B cell (primary cell): ENCODE measurements at regions not wholly inside any gene's neighbourhood (a gene's known extent, or its start where the extent isn't known, plus 50 kb on each side); places are given as distances from the start of the nearest gene placed in this dataset.

Experiments used
- ATAC-seq: fragments of 200-7000 bp; cut with Tn5 transposase; one replicate; pipeline ENCODE4 v1.10.0; 2021; ENCODE audit warnings: low read depth, mild to moderate bottlenecking, moderate number of reproducible peaks, moderate library complexity
- CTCF ChIA-PET: fragments of 350-600 bp; sonication (Branson Sonifier 250); formaldehyde crosslinking; loops from one replicate; lab custom pipeline; 2021; ENCODE audit warnings: antibody characterized with exemption, inconsistent platforms; lab: Charles Lee
- POLR2A ChIA-PET: fragments of 350-600 bp; sonication (Branson Sonifier 250); formaldehyde crosslinking; loops from one replicate; lab custom pipeline; 2021; ENCODE audit warnings: antibody characterized with exemption; lab: Charles Lee
- DNase-seq: peaks from one replicate; pipeline ENCODE4 v3.0.0; 2013
- H2AFZ ChIP-seq: 2 replicates; pipeline ENCODE4 v1.6.1; 2012; ENCODE audit warnings: mild to moderate bottlenecking, low read depth, low read length; ENCODE audit not compliant: insufficient read depth, poor library complexity, severe bottlenecking
- H3K27ac ChIP-seq, 2 donors: 1 replicate in 1 of 2; 2 replicates in 1 of 2; pipeline ENCODE4 v1.5.1; 2012 to 2013; ENCODE audit warnings: low read length in 2 of 2, mild to moderate bottlenecking in 2 of 2, moderate library complexity in 1 of 2
- H3K27me3 ChIP-seq, 4 experiments: fragments of 200-600 bp in 1 of 4; sonication (generic) in 1 of 4; replicated peaks in 1 of 4; 1 replicate in 2 of 4; 2 replicates in 2 of 4; pipeline versions ENCODE4 v1.6.1 to v1.7.0; 2013 to 2016; ENCODE audit warnings: low read length in 3 of 4, mild to moderate bottlenecking in 2 of 4, mixed read lengths in 1 of 4, moderate library complexity in 1 of 4; ENCODE audit not compliant: insufficient read depth in 4 of 4, control insufficient read depth in 3 of 4; ENCODE audit errors: control extremely low read depth in 1 of 4
- H3K36me3 ChIP-seq, 2 experiments: replicated peaks in 1 of 2; 1 replicate in 1 of 2; 2 replicates in 1 of 2; pipeline versions ENCODE4 v1.6.1 to v1.7.1; 2013; ENCODE audit warnings: low read length in 1 of 2; ENCODE audit not compliant: insufficient read depth in 2 of 2, control insufficient read depth in 1 of 2; ENCODE audit errors: control extremely low read depth in 1 of 2, extremely low read depth in 1 of 2
- H3K4me1 ChIP-seq, 2 donors: fragments of 200-600 bp in 1 of 2; sonication (generic) in 1 of 2; 1 replicate in 1 of 2; 2 replicates in 1 of 2; pipeline versions ENCODE4 v1.5.1 to v1.6.1; 2013 to 2017; ENCODE audit warnings: low read length in 2 of 2; ENCODE audit not compliant: control insufficient read depth in 2 of 2, insufficient read depth in 2 of 2
- H3K4me2 ChIP-seq: replicated peaks from 2 replicates; pipeline ENCODE3; 2012; ENCODE audit warnings: mild to moderate bottlenecking, low read depth, low read length; ENCODE audit not compliant: poor library complexity, severe bottlenecking
- H3K4me3 ChIP-seq, 5 experiments: fragments of 200-600 bp in 1 of 5; sonication (generic) in 1 of 5; 1 replicate in 3 of 5; 2 replicates in 2 of 5; pipeline versions ENCODE4 v1.5.1 to v1.7.0; 2011 to 2016; ENCODE audit warnings: low read length in 4 of 5, mild to moderate bottlenecking in 4 of 5, low read depth in 2 of 5, control low read depth in 1 of 5, moderate library complexity in 1 of 5; ENCODE audit not compliant: insufficient read depth in 1 of 5; ENCODE audit errors: control extremely low read depth in 1 of 5, extremely low read depth in 1 of 5
- H3K79me2 ChIP-seq: fragments of 200-600 bp; sonication (generic); one replicate; pipeline ENCODE4 v1.6.0; 2016; ENCODE audit warnings: low read length; ENCODE audit not compliant: control insufficient read depth, insufficient read depth
- H3K9ac ChIP-seq: fragments of 200-600 bp; sonication (generic); 2 replicates; pipeline ENCODE4 v1.6.1; 2017; ENCODE audit warnings: mild to moderate bottlenecking, low read length, moderate library complexity
- H3K9me3 ChIP-seq, 3 donors: one replicate each; pipeline versions ENCODE4 v1.6.1 to v1.7.1; 2013; ENCODE audit warnings: low read length in 2 of 3; ENCODE audit not compliant: control insufficient read depth in 2 of 3, insufficient read depth in 1 of 3; ENCODE audit errors: control extremely low read depth in 1 of 3
- H4K20me1 ChIP-seq: 2 replicates; pipeline ENCODE4 v1.6.0; 2012; ENCODE audit warnings: mild to moderate bottlenecking, low read length; ENCODE audit not compliant: insufficient read depth, control insufficient read depth, poor library complexity, severe bottlenecking
- H3K27ac Mint-ChIP-seq: one replicate; pipeline ENCODE4 v1.8.0; 2021; ENCODE audit warnings: mixed read lengths
- H3K27me3 Mint-ChIP-seq: one replicate; pipeline ENCODE4 v1.8.0; 2021; ENCODE audit warnings: mixed read lengths
- H3K4me1 Mint-ChIP-seq: one replicate; pipeline ENCODE4 v1.8.0; 2021; ENCODE audit warnings: mixed read lengths
- H3K4me3 Mint-ChIP-seq: one replicate; pipeline ENCODE4 v1.8.0; 2021; ENCODE audit warnings: mixed read lengths
- H3K9me3 Mint-ChIP-seq: one replicate; pipeline ENCODE4 v1.8.0; 2022; ENCODE audit warnings: mixed read lengths; ENCODE audit not compliant: insufficient read depth
- CTCF ChIP-seq: fragments of 200-600 bp; IDR thresholded peaks from one replicate; pipeline ENCODE4 v1.8.0; 2022; ENCODE audit warnings: antibody characterized with exemption, mild to moderate bottlenecking
- WGBS: methylation state at CpG from one replicate; pipeline ENCODE4 v1.1.5; 2013; ENCODE audit warnings: missing lambda C conversion rate; ENCODE audit not compliant: insufficient coverage; 5-methylcytosine and 5-hydroxymethylcytosine counted together
- intact Hi-C: fragments of 100-400 bp; cut with micrococcal nuclease; formaldehyde crosslinking; loops from one replicate; pipeline ENCODE4 v1.10.0; 2022

DNA sequence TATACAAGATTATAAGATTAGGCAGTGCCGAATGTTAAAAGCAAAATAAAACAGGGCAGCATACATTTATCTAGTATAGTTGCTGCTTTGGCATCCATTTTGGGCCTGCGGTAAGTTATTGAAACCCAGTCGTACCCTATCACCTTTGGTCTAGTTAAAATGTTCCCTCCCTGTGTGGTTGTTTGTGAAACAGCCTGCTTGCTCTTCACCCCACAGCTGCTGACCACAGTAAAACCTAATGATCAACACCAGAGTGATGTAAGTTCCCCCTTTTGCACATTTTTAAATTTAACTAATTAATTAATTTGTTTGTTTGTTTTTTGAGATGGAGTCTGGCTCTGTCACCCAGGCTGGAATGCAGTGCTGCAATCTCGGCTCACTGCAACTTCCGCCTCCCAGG lies 50.3 kb upstream of the TXNDC5 start:
- Mint-ChIP-seq H3K4me1 (peaks cover 25% of the 10 kb centered on the region), H3K9me3 (no peaks in the 10 kb centered on the region), H3K27me3 (no peaks in the 10 kb centered on the region), H3K27ac (no peak overlapping the region), H3K4me3 (no peak overlapping the region)
- intact Hi-C loops: no loop called here
- Histone ChIP-seq H3K36me3 (no peaks in the 10 kb centered on the region), H3K4me1 (peaks cover 9 to 15% of the 10 kb centered on the region in 2 donors), H3K9me3 (no peaks in the 10 kb centered on the region), H4K20me1 (no peaks in the 10 kb centered on the region), H3K4me3 (no peak overlapping the region), H3K79me2 (no peaks in the 10 kb centered on the region), H3K4me2 (no peak overlapping the region), H2AFZ (no peak overlapping the region), H3K9ac (no peak overlapping the region), H3K27me3 (no peaks in the 10 kb centered on the region), H3K27ac (no peak overlapping the region)
- no CpG with 5 or more reads among the region's 5 CpGs for WGBS
- TF ChIP-seq CTCF: no peak
- DNase-seq (no peak), ATAC-seq (peak; percentile 53)
- ChIA-PET CTCF (no interaction called here), POLR2A (no interaction called here)
